HK-2 (cell line): ENCODE measurements at regions not wholly inside any gene's neighbourhood (a gene's known extent, or its start where the extent isn't known, plus 50 kb on each side); places are given as distances from the start of the nearest gene placed in this dataset.

Experiments
- DNase-seq: peaks from one replicate; pipeline ENCODE4 v3.0.0-alpha.2; 2018; ENCODE audit not compliant: unreplicated experiment

DNA sequence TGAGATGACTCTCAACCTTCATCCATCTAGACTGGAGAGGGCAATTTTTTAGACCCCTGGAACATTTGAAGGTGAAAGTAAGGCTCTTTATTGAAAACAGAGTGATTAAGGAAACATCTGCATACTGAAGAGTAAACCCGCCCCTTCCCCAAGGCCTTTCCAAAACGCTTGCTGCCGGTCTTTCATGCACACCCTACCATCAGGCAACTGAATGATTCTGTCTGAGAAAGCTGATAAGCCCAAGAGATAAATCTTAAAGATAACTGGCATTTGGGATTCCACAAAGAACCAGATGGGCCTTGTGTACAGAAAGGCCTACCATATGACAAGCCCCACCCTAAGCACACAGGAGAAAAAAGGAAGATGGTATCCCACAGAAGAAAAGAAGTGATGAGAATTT lies 54.4 kb upstream of the PIK3R1 start:
- no peak for DNase-seq

DNA sequence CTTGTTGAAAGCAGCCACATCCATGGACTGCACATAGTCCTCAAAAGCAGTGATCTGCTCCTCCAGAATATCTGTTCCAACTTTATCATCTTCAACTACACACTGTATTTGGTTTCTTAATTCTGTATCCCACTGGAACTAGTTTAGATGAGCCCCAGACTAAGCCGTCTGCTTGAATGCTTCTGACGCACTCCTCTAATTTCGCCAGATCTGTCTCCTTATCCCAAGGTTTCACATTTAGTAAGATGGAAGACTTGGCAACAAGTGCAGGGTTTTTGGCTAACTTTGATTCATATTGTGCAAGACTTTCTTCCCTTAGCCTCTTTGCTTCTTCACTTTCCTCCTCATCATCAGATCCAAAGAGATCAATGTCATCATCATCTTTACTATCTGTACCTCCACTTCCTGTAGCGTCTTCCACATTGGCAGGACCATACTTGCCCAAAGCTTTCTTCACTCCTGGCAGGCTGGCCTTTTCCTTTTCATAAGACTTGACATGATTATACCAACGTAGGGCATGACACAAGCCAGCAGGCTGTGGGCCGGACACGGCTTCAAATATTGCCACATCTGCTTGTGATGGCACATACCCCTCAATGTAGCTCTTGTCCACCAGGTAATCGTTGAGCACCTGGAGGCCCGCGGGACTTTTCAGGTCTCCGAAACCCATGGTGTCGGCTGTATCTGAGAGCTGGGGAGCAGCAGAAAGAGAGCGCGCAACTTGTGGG lies 56.2 kb upstream of the PIK3R1 start:
- DNase-seq = no peak

- DNase-seq = no peak
Observed at GRCh38 chr5:68155940-68156339, 59.6 kb upstream of the PIK3R1 start.

DNA sequence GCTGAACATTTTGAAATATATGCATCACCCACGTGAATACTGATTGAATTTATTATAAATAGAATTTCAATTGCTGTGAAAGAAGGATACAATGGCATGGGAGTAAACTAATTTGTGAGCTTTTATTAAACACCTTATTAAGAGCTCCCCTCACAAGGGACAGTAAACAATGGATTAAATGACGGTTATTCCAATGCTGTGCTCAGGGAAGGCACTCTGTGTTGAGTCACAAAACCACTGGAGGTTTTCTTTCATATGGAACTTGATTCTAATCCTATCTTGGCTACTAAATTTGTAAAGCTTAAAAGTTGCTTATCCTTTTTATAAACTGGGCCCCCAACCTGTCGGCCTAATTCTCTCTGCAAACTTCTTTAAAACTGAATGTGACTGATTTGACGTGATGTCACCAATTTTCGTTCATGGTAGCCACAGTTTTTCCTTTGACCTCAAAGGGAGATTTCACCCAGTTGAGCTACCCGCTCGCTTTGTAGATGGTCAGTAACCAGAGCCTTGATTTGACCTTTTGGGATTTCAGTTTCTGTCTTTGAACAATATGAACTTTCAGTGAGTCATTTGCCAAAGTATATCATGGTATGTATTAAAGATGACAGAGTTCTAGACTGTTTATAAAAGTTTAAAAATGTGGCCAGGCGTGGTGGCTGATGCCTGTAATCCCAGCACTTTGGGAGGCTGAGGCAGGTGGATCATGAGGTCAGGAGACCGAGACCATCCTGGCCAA lies 61.3 kb upstream of the PIK3R1 start:
- DNase-seq = no peak

- DNase-seq = no peak
Observed at GRCh38 chr5:68151812-68152211, 63.7 kb upstream of the PIK3R1 start.

- DNase-seq = no peak
Observed at GRCh38 chr5:68149189-68149588, 66.4 kb upstream of the PIK3R1 start.

- no peak for DNase-seq
Observed at GRCh38 chr5:68148096-68148495, 67.5 kb upstream of the PIK3R1 start.

GRCh38 chr5:68147659-68148058 lies 67.9 kb upstream of the PIK3R1 start:
- no peak for DNase-seq

- DNase-seq = no peak
Observed at GRCh38 chr5:68141494-68141893, 74.1 kb upstream of the PIK3R1 start.

- no peak for DNase-seq
Observed at GRCh38 chr5:68140763-68141162, 74.8 kb upstream of the PIK3R1 start.

DNA sequence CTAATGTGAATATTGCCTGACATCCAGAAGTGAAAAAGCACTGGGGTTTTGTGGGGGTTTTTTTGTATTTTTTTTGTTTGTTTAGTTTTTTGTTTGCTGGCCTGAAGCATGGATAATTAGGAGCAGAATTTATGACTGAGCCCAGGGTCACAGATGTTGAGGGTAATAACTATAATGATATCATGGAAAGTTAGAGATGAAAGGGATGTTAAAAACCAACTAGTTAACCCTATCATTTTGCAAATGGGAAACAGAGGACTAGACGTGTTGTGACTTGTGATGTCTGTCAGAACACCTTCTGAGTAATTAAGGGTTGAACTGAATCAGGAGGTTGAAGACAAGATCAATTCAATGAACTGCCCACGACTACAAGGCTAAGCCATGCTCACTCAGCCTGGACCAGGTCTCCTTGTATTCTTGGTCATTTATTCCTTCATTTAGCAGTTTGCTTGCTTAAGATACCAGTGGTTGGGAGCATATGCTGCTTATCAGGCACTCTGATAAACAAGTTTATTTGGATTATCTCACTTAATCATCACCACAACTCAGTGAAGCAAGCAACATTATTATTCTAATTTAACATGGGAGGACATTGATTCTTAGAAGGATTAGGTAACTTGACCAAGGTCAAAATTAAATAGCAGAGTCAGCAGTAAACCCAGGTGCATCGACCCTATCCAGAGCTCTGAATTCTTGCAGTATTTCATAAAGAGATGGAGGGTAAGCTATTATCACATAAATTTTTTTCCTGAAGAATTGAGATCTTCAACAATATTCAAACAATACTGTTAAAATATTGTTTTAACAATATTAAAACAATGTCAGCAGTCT lies 75.7 kb upstream of the PIK3R1 start:
- no peak for DNase-seq

DNA sequence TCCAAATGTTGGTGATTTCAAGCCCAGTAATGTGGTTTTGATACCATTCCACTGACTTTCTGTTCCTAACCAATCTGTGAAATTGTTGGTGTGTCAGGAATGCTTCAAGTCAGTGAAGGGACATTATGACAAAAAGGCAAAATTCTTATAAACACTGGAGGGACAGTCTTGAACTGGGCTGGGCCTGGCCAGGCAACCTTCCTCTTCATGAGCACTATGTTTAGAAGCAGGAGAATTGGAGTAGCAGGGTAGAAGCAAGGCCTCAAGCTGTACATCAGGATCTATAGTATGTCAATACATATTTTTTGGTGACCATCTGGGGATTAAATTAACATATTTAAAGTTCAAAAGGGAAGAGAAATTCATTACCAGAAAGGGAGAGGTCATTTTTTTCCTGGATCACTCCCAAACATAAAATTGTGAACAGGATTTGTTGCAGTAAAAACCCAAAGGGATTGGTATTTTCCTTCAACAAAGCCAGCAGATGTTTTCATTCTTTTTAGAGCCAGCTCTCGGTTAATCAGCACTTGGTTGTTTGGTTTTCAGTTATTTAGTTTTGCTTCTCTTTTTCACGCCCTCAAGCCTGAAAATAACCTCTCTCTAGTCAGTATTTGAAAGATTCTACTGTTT lies 77.9 kb upstream of the PIK3R1 start:
- DNase-seq = no peak

DNA sequence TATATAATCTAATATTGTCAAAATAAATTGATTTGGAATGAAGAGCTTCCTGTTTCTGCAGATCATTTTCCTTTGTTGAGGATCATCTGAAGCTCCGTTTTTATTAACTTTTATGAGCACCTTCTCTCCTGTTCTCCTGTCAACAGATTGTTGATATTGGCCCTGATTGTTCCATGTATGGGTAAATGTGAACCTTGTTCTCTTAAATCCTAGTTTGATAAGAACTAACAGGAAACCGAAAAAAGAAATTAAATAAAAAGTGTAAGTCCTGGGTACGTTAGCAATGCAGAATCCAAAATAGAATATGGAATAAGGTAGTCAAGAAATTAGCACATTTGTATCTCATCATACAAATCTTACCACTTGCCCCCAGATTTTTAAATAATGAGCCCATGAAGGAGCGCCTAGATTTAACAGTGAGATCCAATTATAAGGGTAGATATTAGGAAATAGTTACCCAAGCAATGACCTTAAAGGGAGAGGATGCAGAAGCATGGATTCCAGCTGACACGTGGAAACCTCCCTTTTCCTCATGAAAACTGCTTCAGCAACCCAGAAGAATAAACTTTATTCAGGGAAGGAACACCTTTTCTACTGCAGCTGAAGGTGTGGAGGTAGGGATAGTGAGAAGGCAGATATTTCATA lies 80.8 kb upstream of the PIK3R1 start:
- DNase-seq = no peak

DNA sequence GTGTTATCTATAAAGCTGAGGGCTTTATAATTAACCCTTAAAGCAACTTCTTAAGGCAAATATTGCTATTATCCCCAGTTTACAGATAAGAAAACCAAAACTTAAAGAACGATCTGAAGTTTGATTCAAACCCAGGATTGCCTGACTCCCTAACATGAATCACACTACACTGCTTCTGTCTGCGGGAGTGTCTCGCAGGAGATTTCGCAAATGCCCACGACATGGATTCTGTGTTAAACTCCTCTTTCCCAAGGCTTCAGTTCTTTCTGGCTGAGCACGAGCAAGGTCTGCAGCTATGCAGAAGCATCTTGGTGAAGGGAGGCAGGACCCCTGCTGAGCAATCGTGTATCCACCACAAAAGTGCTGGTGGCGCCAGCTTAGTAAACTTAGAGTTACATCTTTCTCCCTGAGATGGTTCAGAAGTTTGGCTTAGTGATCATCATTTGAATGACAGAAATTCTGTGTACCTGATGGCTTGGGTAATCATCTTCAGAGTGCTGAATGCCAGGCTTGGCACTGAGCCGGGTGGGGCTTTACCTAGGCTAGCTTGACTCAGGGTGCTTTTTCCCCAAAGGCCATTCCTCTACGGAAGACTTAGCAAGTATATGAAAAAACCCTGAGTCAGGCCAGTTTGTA lies 81.4 kb upstream of the PIK3R1 start:
- no peak for DNase-seq

DNA sequence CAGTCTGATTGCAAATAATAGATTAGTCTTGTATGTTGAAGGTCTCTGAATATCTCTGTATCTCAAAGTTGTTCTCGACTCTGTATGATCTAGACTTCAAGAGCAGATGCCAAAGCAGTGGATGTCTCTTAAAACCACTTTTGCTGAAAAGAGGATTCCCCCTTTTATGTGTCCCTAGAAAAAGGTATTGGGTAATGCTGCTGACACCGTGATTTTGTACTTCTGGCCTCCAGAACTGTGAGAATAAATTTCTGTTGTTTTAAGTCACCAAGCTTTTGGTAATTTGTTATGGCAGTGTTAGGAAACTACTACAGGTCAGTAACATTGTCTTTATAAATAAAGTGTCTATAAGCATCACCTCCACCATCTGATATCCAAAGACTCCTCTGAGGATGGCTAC lies 85.3 kb upstream of the PIK3R1 start:
- DNase-seq = no peak

DNA sequence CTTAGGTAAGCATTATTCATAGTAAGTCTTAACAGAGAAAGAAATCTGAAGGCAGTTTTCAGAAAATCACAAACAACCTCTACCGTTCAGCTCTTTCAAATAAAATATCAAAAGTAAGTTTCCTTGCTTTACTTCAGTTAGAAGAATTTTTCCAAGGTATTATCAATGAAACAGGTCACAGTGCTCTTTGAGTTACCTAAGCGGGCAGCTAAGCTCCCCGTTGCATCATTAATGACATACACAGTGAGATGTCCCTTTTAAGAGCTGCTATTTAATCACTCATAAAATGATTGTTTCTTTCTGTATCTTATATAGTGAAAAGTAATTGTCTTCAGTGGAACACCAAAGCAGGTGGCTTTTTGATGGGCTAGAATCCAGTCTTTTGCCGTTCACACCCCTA lies 86.2 kb upstream of the PIK3R1 start:
- no peak for DNase-seq

GRCh38 chr5:68126886-68127285 lies 88.7 kb upstream of the PIK3R1 start:
- DNase-seq = no peak

DNA sequence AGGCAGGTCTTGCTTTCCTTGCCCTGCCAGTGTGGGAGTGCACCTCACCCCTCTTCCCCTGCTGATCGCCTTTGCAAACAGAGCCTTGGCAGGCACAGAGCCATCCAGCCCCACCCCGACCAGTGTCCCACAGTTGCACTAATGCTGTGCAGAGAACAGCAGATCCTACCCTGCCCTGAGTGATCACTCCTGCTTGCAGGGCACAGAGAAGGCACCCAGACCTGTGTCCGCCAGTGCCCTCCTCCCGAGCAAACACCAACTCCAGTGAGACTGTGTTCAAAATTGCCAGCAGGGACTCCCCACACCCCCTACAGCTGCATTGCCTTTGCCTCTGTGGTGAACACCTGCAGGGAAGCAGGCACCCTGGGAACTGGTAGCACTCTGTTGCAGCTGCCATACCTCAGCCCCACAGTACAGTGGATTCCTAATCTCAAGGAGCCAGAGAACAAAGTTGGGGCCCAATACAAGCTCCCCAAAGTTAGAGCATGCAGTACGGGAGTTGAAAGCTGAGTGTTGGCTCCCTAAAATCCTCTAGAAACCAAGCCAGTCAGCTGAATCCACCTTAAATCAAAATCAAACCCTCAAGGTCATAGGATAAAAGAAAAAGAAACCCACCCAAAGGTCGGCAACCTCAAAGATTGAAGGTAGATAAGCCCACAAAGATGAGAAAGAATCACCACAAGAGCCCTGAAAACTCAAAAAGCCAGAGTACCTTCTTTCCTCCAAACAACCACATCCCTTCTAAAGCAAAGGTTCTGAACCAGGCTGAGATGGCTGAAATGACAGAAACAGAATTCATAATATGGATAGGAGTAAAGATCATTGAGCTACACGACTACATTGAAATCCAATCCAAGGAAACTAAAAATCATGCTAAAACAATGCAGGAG lies 92.9 kb upstream of the PIK3R1 start:
- no peak for DNase-seq

DNA sequence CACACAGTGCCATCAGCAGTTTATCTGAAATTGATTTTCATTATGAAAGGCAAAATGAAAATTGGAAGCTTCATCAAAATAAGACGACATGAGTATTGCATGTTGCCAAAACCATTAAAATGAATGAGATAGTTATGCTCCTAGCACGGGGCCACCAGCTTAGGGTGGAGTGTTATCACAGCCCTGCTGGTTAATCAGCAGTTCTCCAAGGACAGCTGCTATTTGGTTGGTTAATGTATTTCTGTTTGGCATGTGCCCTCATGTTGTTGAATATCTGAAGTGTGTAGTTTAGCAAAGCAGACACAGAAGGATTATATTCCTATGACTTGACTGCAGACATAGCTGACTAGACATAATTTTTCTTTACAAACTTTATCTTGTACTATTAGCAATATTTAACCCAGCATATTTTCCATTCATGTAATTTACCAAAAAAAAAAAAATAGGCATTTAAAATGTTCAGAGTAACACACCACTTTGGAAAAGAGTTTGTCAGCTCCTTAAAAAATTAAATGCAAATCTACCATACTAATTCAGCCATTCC lies 98.6 kb upstream of the PIK3R1 start:
- DNase-seq = no peak

DNA sequence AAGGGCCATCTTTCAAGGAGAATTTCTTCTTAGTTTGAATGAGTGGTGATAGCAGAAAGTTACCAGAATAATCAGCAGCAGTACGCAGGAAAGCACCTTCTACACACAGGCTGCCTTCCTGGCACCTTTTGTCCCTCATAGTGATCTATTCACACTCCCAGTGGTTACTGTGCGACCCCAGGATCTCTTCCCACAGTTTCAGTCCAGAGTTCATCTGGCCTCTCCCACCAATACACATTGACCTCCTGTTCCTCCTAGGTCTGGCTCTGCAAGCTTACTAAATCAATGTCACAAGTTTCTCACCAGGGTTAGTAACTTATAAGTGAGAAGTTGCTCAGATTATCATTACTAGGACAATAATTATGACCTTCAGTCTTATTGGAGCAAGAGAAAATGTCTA lies 99.1 kb upstream of the PIK3R1 start:
- no peak for DNase-seq
